ENCODE measurements at regions not wholly inside any gene's neighbourhood (a gene's known extent, or its start where the extent isn't known, plus 50 kb on each side); places are given as distances from the start of the nearest gene placed in this dataset.

DNA sequence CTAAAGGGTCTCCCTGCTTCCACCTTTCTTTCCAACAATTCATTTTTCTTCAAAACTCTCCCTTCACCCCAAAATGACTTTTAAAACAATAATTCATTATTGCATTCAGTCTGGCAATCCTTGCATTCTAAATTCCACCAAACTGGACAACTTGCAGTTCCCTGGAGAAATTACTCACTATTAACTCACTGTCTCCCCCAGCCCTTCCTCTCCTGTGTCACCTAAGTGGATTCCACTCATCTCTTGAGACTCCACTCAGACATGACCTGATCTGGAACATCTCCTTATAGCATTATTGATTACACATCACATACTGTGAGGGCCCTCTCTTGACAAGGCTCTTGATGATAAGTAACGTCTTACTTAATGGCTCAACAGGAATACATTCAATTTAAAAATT, 257.1 kb downstream of the BRINP2 start:
- H3K27ac ChIP-seq (ENCODE audit: low read depth, low read length), result no peak overlapping the region
- no peaks in the 10 kb centered on the region for H3K36me3 ChIP-seq (ENCODE audit: low read length)
- H3F3A ChIP-seq (ENCODE audit: insufficient read depth), result no peaks in the 10 kb centered on the region
- no peak overlapping the region for H3K9ac ChIP-seq (ENCODE audit: low read length)
- H3K4me3 ChIP-seq (ENCODE audit: insufficient read depth, low read length, poor library complexity, severe bottlenecking), result no peak overlapping the region
- H3K27me3 ChIP-seq (ENCODE audit: low read length), result no peaks in the 10 kb centered on the region
- no peaks in the 10 kb centered on the region for H3K9me2 ChIP-seq (replicated peaks; ENCODE audit: insufficient read depth, low read length)
- H3K79me2 ChIP-seq (ENCODE audit: insufficient read depth, low read length), result no peaks in the 10 kb centered on the region
- H3K9me3 ChIP-seq (ENCODE audit: insufficient read depth, low read length), result no peaks in the 10 kb centered on the region
- no peak overlapping the region for H2AFZ ChIP-seq (ENCODE audit: low read depth, low read length, severe bottlenecking)
- no peaks in the 10 kb centered on the region for H4K20me1 ChIP-seq (ENCODE audit: low read depth, low read length)
- no peak overlapping the region for H3K4me2 ChIP-seq (ENCODE audit: low read depth, low read length, poor library complexity, severe bottlenecking)
- TF ChIP-seq, protein P1, sequence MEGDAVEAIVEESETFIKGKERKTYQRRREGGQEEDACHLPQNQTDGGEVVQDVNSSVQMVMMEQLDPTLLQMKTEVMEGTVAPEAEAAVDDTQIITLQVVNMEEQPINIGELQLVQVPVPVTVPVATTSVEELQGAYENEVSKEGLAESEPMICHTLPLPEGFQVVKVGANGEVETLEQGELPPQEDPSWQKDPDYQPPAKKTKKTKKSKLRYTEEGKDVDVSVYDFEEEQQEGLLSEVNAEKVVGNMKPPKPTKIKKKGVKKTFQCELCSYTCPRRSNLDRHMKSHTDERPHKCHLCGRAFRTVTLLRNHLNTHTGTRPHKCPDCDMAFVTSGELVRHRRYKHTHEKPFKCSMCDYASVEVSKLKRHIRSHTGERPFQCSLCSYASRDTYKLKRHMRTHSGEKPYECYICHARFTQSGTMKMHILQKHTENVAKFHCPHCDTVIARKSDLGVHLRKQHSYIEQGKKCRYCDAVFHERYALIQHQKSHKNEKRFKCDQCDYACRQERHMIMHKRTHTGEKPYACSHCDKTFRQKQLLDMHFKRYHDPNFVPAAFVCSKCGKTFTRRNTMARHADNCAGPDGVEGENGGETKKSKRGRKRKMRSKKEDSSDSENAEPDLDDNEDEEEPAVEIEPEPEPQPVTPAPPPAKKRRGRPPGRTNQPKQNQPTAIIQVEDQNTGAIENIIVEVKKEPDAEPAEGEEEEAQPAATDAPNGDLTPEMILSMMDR (IDR thresholded peaks at IDR 0.05; ENCODE audit: insufficient read depth, low read length, poor library complexity, severe bottlenecking), result no peak
- no peak for TF ChIP-seq EZH2phosphoT487 (conservative IDR thresholded peaks at IDR 0.05; ENCODE audit: low read length)

DNA sequence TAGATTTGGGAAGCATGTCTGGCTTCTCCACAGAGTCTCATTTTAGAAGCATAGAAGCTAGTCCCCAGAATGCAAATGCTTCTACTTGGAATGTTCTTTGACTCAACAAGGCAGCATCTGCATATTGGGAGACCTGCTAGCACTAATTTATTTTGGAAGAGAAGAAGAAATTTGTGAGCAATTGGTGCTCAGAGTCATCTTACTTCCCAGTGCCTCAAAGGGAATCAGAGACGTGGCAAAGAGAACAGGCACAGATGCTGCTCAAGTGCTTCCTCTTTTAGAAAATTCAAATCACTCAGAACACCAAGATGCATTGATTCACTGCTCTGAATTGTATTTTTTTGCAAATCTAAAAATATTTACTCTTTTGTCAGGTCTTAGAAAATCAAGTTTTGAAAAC, 255.7 kb downstream of the BRINP2 start:
- H3K36me3 ChIP-seq (ENCODE audit: low read length), result no peaks in the 10 kb centered on the region
- no peak overlapping the region for H3K4me3 ChIP-seq (ENCODE audit: insufficient read depth, low read length, poor library complexity, severe bottlenecking)
- H3K9me2 ChIP-seq (replicated peaks; ENCODE audit: insufficient read depth, low read length), result no peaks in the 10 kb centered on the region
- no peak for TF ChIP-seq EZH2phosphoT487 (conservative IDR thresholded peaks at IDR 0.05; ENCODE audit: low read length)
- TF ChIP-seq, protein P1 (IDR thresholded peaks at IDR 0.05; ENCODE audit: insufficient read depth, low read length, poor library complexity, severe bottlenecking), result no peak
- no peak overlapping the region for H3K27ac ChIP-seq (ENCODE audit: low read depth, low read length)
- no peaks in the 10 kb centered on the region for H3F3A ChIP-seq (ENCODE audit: insufficient read depth)
- H2AFZ ChIP-seq (ENCODE audit: low read depth, low read length, severe bottlenecking), result no peak overlapping the region
- H3K9ac ChIP-seq (ENCODE audit: low read length), result no peak overlapping the region
- no peaks in the 10 kb centered on the region for H3K79me2 ChIP-seq (ENCODE audit: insufficient read depth, low read length)
- no peaks in the 10 kb centered on the region for H3K9me3 ChIP-seq (ENCODE audit: insufficient read depth, low read length)
- no peaks in the 10 kb centered on the region for H3K27me3 ChIP-seq (ENCODE audit: low read length)
- H4K20me1 ChIP-seq (ENCODE audit: low read depth, low read length), result no peaks in the 10 kb centered on the region
- no peak overlapping the region for H3K4me2 ChIP-seq (ENCODE audit: low read depth, low read length, poor library complexity, severe bottlenecking)

GRCh38 chr1:177425199-177425598, 254.4 kb downstream of the BRINP2 start:
- no peaks in the 10 kb centered on the region for H3K9me2 ChIP-seq (replicated peaks; ENCODE audit: insufficient read depth, low read length)
- no peak overlapping the region for H2AFZ ChIP-seq (ENCODE audit: low read depth, low read length, severe bottlenecking)
- H3K4me2 ChIP-seq (ENCODE audit: low read depth, low read length, poor library complexity, severe bottlenecking), result no peak overlapping the region
- no peaks in the 10 kb centered on the region for H3K27me3 ChIP-seq (ENCODE audit: low read length)
- no peaks in the 10 kb centered on the region for H4K20me1 ChIP-seq (ENCODE audit: low read depth, low read length)
- TF ChIP-seq, protein P1 (IDR thresholded peaks at IDR 0.05; ENCODE audit: insufficient read depth, low read length, poor library complexity, severe bottlenecking), result no peak
- TF ChIP-seq EZH2phosphoT487 (conservative IDR thresholded peaks at IDR 0.05; ENCODE audit: low read length), result no peak
- H3K27ac ChIP-seq (ENCODE audit: low read depth, low read length), result no peak overlapping the region
- H3F3A ChIP-seq (ENCODE audit: insufficient read depth), result no peaks in the 10 kb centered on the region
- no peaks in the 10 kb centered on the region for H3K9me3 ChIP-seq (ENCODE audit: insufficient read depth, low read length)
- H3K79me2 ChIP-seq (ENCODE audit: insufficient read depth, low read length), result no peaks in the 10 kb centered on the region
- no peaks in the 10 kb centered on the region for H3K36me3 ChIP-seq (ENCODE audit: low read length)
- no peak overlapping the region for H3K4me3 ChIP-seq (ENCODE audit: insufficient read depth, low read length, poor library complexity, severe bottlenecking)
- no peak overlapping the region for H3K9ac ChIP-seq (ENCODE audit: low read length)

Data from SU-DHL-6 (cell line).